ENCODE measurements at regions not wholly inside any gene's neighbourhood (a gene's known extent, or its start where the extent isn't known, plus 50 kb on each side); places are given as distances from the start of the nearest gene placed in this dataset.

- Mint-ChIP-seq H3K27me3 (ENCODE audit: insufficient read depth, unreplicated experiment) (no peaks in the 10 kb centered on the region), H3K9me3 (ENCODE audit: unreplicated experiment) (no peaks in the 10 kb centered on the region), H3K4me1 (ENCODE audit: insufficient read depth, unreplicated experiment) (peaks cover 6% of the 10 kb centered on the region), H3K4me3 (ENCODE audit: unreplicated experiment) (no peak overlapping the region), H3K36me3 (ENCODE audit: insufficient read depth, unreplicated experiment) (no peaks in the 10 kb centered on the region), H3K27ac (ENCODE audit: low read depth, unreplicated experiment) (no peak overlapping the region)
- ChIA-PET CTCF (interaction anchor here (0.7 to 17.0 kb wide), 6 partner anchors 70 to 263 kb away, joined by 3 to 478 read pairs (median 58); no protein-coding TSS in a partner anchor), POLR2A (interaction anchor here (0.7 kb wide), 1 partner anchor 251 kb away, joined by 3 read pairs; no protein-coding TSS in a partner anchor)
- no TSS peak for BruUV-seq (replicated peaks)
- intact Hi-C loops (cut with micrococcal nuclease) = loop anchor here (5.0 kb wide), 1 partner anchor 89 kb away; no protein-coding TSS in a partner anchor
- no peak for DNase-seq (ENCODE audit: unreplicated experiment)
- TF ChIP-seq, protein P1, sequence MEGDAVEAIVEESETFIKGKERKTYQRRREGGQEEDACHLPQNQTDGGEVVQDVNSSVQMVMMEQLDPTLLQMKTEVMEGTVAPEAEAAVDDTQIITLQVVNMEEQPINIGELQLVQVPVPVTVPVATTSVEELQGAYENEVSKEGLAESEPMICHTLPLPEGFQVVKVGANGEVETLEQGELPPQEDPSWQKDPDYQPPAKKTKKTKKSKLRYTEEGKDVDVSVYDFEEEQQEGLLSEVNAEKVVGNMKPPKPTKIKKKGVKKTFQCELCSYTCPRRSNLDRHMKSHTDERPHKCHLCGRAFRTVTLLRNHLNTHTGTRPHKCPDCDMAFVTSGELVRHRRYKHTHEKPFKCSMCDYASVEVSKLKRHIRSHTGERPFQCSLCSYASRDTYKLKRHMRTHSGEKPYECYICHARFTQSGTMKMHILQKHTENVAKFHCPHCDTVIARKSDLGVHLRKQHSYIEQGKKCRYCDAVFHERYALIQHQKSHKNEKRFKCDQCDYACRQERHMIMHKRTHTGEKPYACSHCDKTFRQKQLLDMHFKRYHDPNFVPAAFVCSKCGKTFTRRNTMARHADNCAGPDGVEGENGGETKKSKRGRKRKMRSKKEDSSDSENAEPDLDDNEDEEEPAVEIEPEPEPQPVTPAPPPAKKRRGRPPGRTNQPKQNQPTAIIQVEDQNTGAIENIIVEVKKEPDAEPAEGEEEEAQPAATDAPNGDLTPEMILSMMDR (IDR thresholded peaks at IDR 0.05; ENCODE audit: unreplicated experiment) = no peak
Observed at GRCh38 chr13:97106323-97106722, 112.0 kb upstream of the OXGR1 start.

GRCh38 chr13:97107815-97108529 lies 113.7 kb upstream of the OXGR1 start:
- Mint-ChIP-seq H3K4me3 (ENCODE audit: unreplicated experiment) (no peak overlapping the region), H3K4me1 (ENCODE audit: insufficient read depth, unreplicated experiment) (peaks cover 6% of the 10 kb centered on the region), H3K9me3 (ENCODE audit: unreplicated experiment) (no peaks in the 10 kb centered on the region), H3K27me3 (ENCODE audit: insufficient read depth, unreplicated experiment) (peaks cover 4% of the 10 kb centered on the region), H3K27ac (ENCODE audit: low read depth, unreplicated experiment) (no peak overlapping the region), H3K36me3 (ENCODE audit: insufficient read depth, unreplicated experiment) (no peaks in the 10 kb centered on the region)
- POLR2A ChIA-PET = interaction anchor here (0.8 to 4.6 kb wide), 2 partner anchors 105 to 116 kb away, joined by 3 to 54 read pairs; partner anchors contain the start of gene MBNL2
- no peak for DNase-seq (ENCODE audit: unreplicated experiment)
- intact Hi-C loops (cut with micrococcal nuclease) = loop anchor here (5.0 kb wide), 1 partner anchor 91 kb away; no protein-coding TSS in a partner anchor
- CTCF ChIA-PET = interaction anchor here (0.6 to 17.0 kb wide), 22 partner anchors 11 to 278 kb away, joined by 3 to 478 read pairs (median 14); partner anchors contain the start of gene MBNL2
- no TSS peak for BruUV-seq (replicated peaks)
- TF ChIP-seq, protein P1 (IDR thresholded peaks at IDR 0.05; ENCODE audit: unreplicated experiment) = no peak

GRCh38 chr13:97108530-97108900 lies 113.6 kb upstream of the MBNL2 start:
- Mint-ChIP-seq H3K27ac (ENCODE audit: low read depth, unreplicated experiment) (no peak overlapping the region), H3K27me3 (ENCODE audit: insufficient read depth, unreplicated experiment) (peaks cover 10% of the 10 kb centered on the region), H3K36me3 (ENCODE audit: insufficient read depth, unreplicated experiment) (no peaks in the 10 kb centered on the region), H3K9me3 (ENCODE audit: unreplicated experiment) (no peaks in the 10 kb centered on the region), H3K4me1 (ENCODE audit: insufficient read depth, unreplicated experiment) (peaks cover 6% of the 10 kb centered on the region), H3K4me3 (ENCODE audit: unreplicated experiment) (no peak overlapping the region)
- BruUV-seq (replicated peaks) = no TSS peak
- DNase-seq (ENCODE audit: unreplicated experiment) = peak; percentile 61
- ChIA-PET POLR2A (interaction anchor here (0.6 to 4.6 kb wide), 3 partner anchors 104 to 249 kb away, joined by 3 to 54 read pairs (median 3); partner anchors contain the start of gene MBNL2), CTCF (interaction anchor here (0.6 to 17.0 kb wide), 30 partner anchors 8 to 1703 kb away, joined by 3 to 478 read pairs (median 10); partner anchors contain the start of gene MBNL2)
- TF ChIP-seq, protein P1 (IDR thresholded peaks at IDR 0.05; ENCODE audit: unreplicated experiment) = no peak
- intact Hi-C loops (cut with micrococcal nuclease) = loop anchor here (5.0 kb wide), 1 partner anchor 91 kb away; no protein-coding TSS in a partner anchor

GRCh38 chr13:97109256-97109655 lies 112.9 kb upstream of the MBNL2 start:
- POLR2A ChIA-PET = interaction anchor here (0.6 to 4.6 kb wide), 15 partner anchors 11 to 1086 kb away, joined by 3 to 54 read pairs (median 4); partner anchors contain the start of gene MBNL2
- TF ChIP-seq, protein P1 (IDR thresholded peaks at IDR 0.05; ENCODE audit: unreplicated experiment) = no peak
- Mint-ChIP-seq H3K4me1 (ENCODE audit: insufficient read depth, unreplicated experiment) (peaks cover 6% of the 10 kb centered on the region), H3K27ac (ENCODE audit: low read depth, unreplicated experiment) (no peak overlapping the region), H3K36me3 (ENCODE audit: insufficient read depth, unreplicated experiment) (no peaks in the 10 kb centered on the region), H3K4me3 (ENCODE audit: unreplicated experiment) (no peak overlapping the region), H3K27me3 (ENCODE audit: insufficient read depth, unreplicated experiment) (peaks cover 17% of the 10 kb centered on the region), H3K9me3 (ENCODE audit: unreplicated experiment) (no peaks in the 10 kb centered on the region)
- intact Hi-C loops (cut with micrococcal nuclease) = loop anchor here (5.0 kb wide), 1 partner anchor 92 kb away; no protein-coding TSS in a partner anchor
- BruUV-seq (replicated peaks) = no TSS peak
- CTCF ChIA-PET = interaction anchor here (0.5 to 17.0 kb wide), 65 partner anchors 9 to 1704 kb away, joined by 3 to 478 read pairs (median 5); partner anchors contain the start of gene MBNL2
- DNase-seq (ENCODE audit: unreplicated experiment) = no peak
